ENCODE measurements at regions not wholly inside any gene's neighbourhood (a gene's known extent, or its start where the extent isn't known, plus 50 kb on each side); places are given as distances from the start of the nearest gene placed in this dataset.

DNA sequence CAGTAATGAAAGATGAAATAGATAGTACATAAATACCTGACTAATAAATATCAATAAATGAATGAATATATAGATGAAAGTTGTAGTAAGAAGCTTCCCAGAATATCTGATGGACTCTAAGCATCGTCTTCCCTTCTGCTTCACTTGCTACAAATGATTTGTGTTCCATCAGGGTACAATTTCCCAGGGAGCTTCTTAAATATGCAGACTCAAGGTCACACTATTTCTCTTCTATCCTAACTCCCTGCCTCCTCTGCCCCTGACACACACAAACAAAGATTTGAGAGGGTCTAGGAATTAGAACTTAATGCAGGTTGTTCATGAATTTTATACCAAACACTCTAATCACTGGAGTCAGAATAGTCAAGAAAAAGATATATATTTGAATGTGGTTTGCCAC is 415.9 kb upstream of the TMPRSS15 start:
- TF ChIP-seq EZH2 (IDR thresholded peaks at IDR 0.05; ENCODE audit: insufficient read depth, poor library complexity, severe bottlenecking) (no peak), EZH2phosphoT487 (IDR thresholded peaks at IDR 0.05; ENCODE audit: insufficient read depth, low read depth) (no peak)
